HCT116 (cell line): ENCODE measurements at regions not wholly inside any gene's neighbourhood (a gene's known extent, or its start where the extent isn't known, plus 50 kb on each side); places are given as distances from the start of the nearest gene placed in this dataset.

ENCODE experiments used
- ATAC-seq: fragments of 200-7000 bp; cut with Tn5 transposase; 2 replicates; pipeline ENCODE4 v1.9.1; 2020; ENCODE audit warnings: mild to moderate bottlenecking, moderate library complexity
- BruUV-seq: library from RNA; stranded (reverse); fragments of 400-500 nt; replicated peaks from 2 replicates; lab custom pipeline; 2021; lab: Mats Ljungman, UMichigan
- CTCF ChIA-PET: fragments of 300-600 bp; sonication (Branson Sonifier 250); formaldehyde crosslinking; loops from one replicate; lab custom pipeline; 2021; ENCODE audit warnings: antibody characterized with exemption; lab: Charles Lee
- POLR2A ChIA-PET: fragments of 300-600, 350-600 bp; sonication (Branson Sonifier 250); formaldehyde crosslinking; loops from one replicate; lab custom pipeline; 2021; ENCODE audit warnings: antibody characterized with exemption; lab: Charles Lee
- RAD21 ChIA-PET, 2 experiments: fragments of 300-600 bp; sonication (Branson Sonifier 250); formaldehyde crosslinking; loops; one replicate each; lab custom pipeline; 2023; ENCODE audit warnings: low total read pairs in 2 of 2; ENCODE audit not compliant: uncharacterized antibody in 2 of 2, unreplicated experiment in 2 of 2, low non-redundant PET in 1 of 2; lab: Charles Lee
- DNase-seq: peaks from one replicate; pipeline ENCODE4 v3.0.0-alpha.2; 2010; ENCODE audit warnings: low read depth, low spot score
- H2AFZ ChIP-seq: fragments of 200-600 bp; shearing (Covaris generic), sonication (generic); 2 replicates; pipeline ENCODE4 v1.6.1; 2017; ENCODE audit warnings: low read depth, mixed run types, mixed read lengths, antibody characterized with exemption, low read length; ENCODE audit not compliant: poor library complexity, severe bottlenecking
- H3K27ac ChIP-seq: 2 replicates; pipeline ENCODE4 v1.5.1; 2012; ENCODE audit warnings: low read depth, low read length
- H3K27me3 ChIP-seq: fragments of 200-600 bp; sonication (generic); 2 replicates; pipeline ENCODE4 v1.6.1; 2016; ENCODE audit warnings: mixed run types, low read length, mixed read lengths; ENCODE audit not compliant: insufficient read depth
- H3K36me3 ChIP-seq, 2 experiments: fragments of 200-500 bp in 1 of 2; fragments of 200-600 bp in 1 of 2; sonication (Bioruptor generic) in 1 of 2; sonication (generic) in 1 of 2; 2 replicates each; pipeline versions ENCODE4 v1.5.1 to v1.6.1; 2014 to 2016; ENCODE audit warnings: low read length in 2 of 2, inconsistent platforms in 1 of 2, mixed read lengths in 1 of 2, mixed run types in 1 of 2; ENCODE audit not compliant: insufficient read depth in 2 of 2, control insufficient read depth in 1 of 2
- H3K4me1 ChIP-seq, 2 experiments: fragments of 200-600 bp in 1 of 2; sonication (generic) in 1 of 2; 2 replicates each; pipeline versions ENCODE4 v1.5.1 to v1.6.1; 2012 to 2017; ENCODE audit warnings: low read length in 2 of 2, inconsistent platforms in 1 of 2, mild to moderate bottlenecking in 1 of 2, mixed read lengths in 1 of 2, mixed run types in 1 of 2, moderate library complexity in 1 of 2; ENCODE audit not compliant: insufficient read depth in 2 of 2, control insufficient read depth in 1 of 2
- H3K4me2 ChIP-seq: fragments of 200-600 bp; sonication (generic); 2 replicates; pipeline ENCODE4 v1.6.1; 2017; ENCODE audit warnings: mixed run types, low read length, mixed read lengths
- H3K4me3 ChIP-seq, 2 experiments: fragments of 200-600 bp in 1 of 2; sonication (generic) in 1 of 2; replicated peaks in 1 of 2; 2 replicates each; pipeline ENCODE4 v1.5.1; 2011 to 2016; ENCODE audit warnings: low read length in 2 of 2, control low read depth in 1 of 2, low read depth in 1 of 2, mild to moderate bottlenecking in 1 of 2, mixed read lengths in 1 of 2, mixed run types in 1 of 2
- H3K79me2 ChIP-seq: fragments of 200-600 bp; sonication (generic); 2 replicates; pipeline ENCODE4 v1.6.1; 2017; ENCODE audit warnings: mild to moderate bottlenecking, mixed run types, low read length, moderate library complexity, mixed read lengths; ENCODE audit not compliant: insufficient read depth
- H3K9ac ChIP-seq: fragments of 200-600 bp; sonication (generic); 2 replicates; pipeline ENCODE4 v1.6.1; 2016; ENCODE audit warnings: low read length, mixed read lengths
- H3K9me2 ChIP-seq: fragments of 200-600 bp; sonication (generic), shearing (Covaris generic); 2 replicates; pipeline ENCODE4 v1.6.1; 2017; ENCODE audit warnings: mixed run types, mild to moderate bottlenecking, moderate library complexity; ENCODE audit not compliant: insufficient read depth
- H3K9me3 ChIP-seq, 2 experiments: fragments of 200-500 bp in 1 of 2; fragments of 200-600 bp in 1 of 2; sonication (Bioruptor generic) in 1 of 2; sonication (generic) in 1 of 2; 2 replicates each; pipeline ENCODE4 v1.6.1; 2014 to 2017; ENCODE audit warnings: low read length in 2 of 2, mixed read lengths in 2 of 2, inconsistent platforms in 1 of 2, low read depth in 1 of 2, mild to moderate bottlenecking in 1 of 2, mixed run types in 1 of 2, moderate library complexity in 1 of 2; ENCODE audit not compliant: control insufficient read depth in 1 of 2, insufficient read depth in 1 of 2
- H4K20me1 ChIP-seq: fragments of 200-600 bp; sonication (generic), shearing (Covaris generic); 2 replicates; pipeline ENCODE4 v1.6.1; 2017; ENCODE audit warnings: mixed run types, mild to moderate bottlenecking, moderate library complexity; ENCODE audit not compliant: insufficient read depth
- CTCF ChIP-seq, 3 experiments: fragments of 200-600 bp in 1 of 3; sonication (generic) in 1 of 3; IDR thresholded peaks in 2 of 3; conservative IDR thresholded peaks in 1 of 3; 2 replicates each; pipeline ENCODE4 v1.5.1; 2012 to 2017; ENCODE audit warnings: low read depth in 2 of 3, low read length in 2 of 3, antibody characterized with exemption in 1 of 3, borderline replicate concordance in 1 of 3, control low read depth in 1 of 3, mild to moderate bottlenecking in 1 of 3, mixed read lengths in 1 of 3, mixed run types in 1 of 3, moderate library complexity in 1 of 3; ENCODE audit not compliant: insufficient read depth in 1 of 3
- EGR1 ChIP-seq: IDR thresholded peaks from 2 replicates; pipeline ENCODE4 v1.6.1; 2012; ENCODE audit warnings: low read depth
- ELF1 ChIP-seq: IDR thresholded peaks from 2 replicates; pipeline ENCODE4 v1.6.1; 2012; ENCODE audit warnings: low read depth, borderline replicate concordance
- EZH2 ChIP-seq: fragments of 200-600 bp; sonication (generic); IDR thresholded peaks from 2 replicates; pipeline ENCODE4 v1.6.1; 2017; ENCODE audit warnings: antibody characterized with exemption, mixed run types
- REST ChIP-seq: IDR thresholded peaks from 2 replicates; pipeline ENCODE4 v1.6.1; 2012; ENCODE audit warnings: low read depth
- SIN3A ChIP-seq: IDR thresholded peaks from 2 replicates; pipeline ENCODE4 v1.6.1; 2012; ENCODE audit warnings: low read depth
- SP1 ChIP-seq: IDR thresholded peaks from 2 replicates; pipeline ENCODE4 v1.6.1; 2012; ENCODE audit warnings: low read depth
- TCF7L2 ChIP-seq: IDR thresholded peaks from 2 replicates; pipeline ENCODE4 v1.7.0; 2011; ENCODE audit warnings: borderline replicate concordance, inconsistent platforms; ENCODE audit not compliant: insufficient read depth, insufficient read length; ENCODE audit errors: extremely low read depth
- YY1 ChIP-seq: IDR thresholded peaks from 2 replicates; pipeline ENCODE4 v1.6.1; 2011; ENCODE audit warnings: low read length, low read depth, moderate library complexity, mild to moderate bottlenecking; ENCODE audit not compliant: insufficient replicate concordance; ENCODE audit errors: extremely low read depth
- ZFX ChIP-seq: fragments of 450-650 bp; IDR thresholded peaks from 2 replicates; pipeline ENCODE4 v1.6.1; 2017
- ZNF274 ChIP-seq: fragments of 200-500 bp; sonication (Bioruptor generic); IDR thresholded peaks from 2 replicates; pipeline ENCODE4 v1.6.1; 2014; ENCODE audit warnings: mild to moderate bottlenecking, low read depth, low read length, inconsistent platforms
- intact Hi-C: fragments of 100-400 bp; cut with micrococcal nuclease; formaldehyde crosslinking; loops from 2 replicates; pipeline ENCODE4 v1.10.0; 2022

- no peak overlapping the region for H3K9ac ChIP-seq
- TF ChIP-seq TCF7L2 (no peak), SIN3A (no peak), SP1 (no peak), ZFX (no peak), EZH2 (no peak), CTCF (IDR thresholded peaks at IDR 0.05 in 2 of 3, conservative IDR thresholded peaks at IDR 0.05 in 1 of 3; ENCODE audit: borderline replicate concordance in 1 of 3, insufficient read depth in 1 of 3, low read depth in 2 of 3, low read length in 2 of 3) (no peak)
- POLR2A ChIA-PET: no interaction called here
- ATAC-seq (no peak), DNase-seq (no peak)
- CTCF ChIA-PET: no interaction called here
- no peaks in the 10 kb centered on the region for H3K9me2 ChIP-seq
- H4K20me1 ChIP-seq: no peaks in the 10 kb centered on the region
- H3K4me3 ChIP-seq: no peak overlapping the region
- no peak overlapping the region for H2AFZ ChIP-seq
- BruUV-seq: no TSS peak
- H3K9me3 ChIP-seq: peaks cover 0 to 5% of the 10 kb centered on the region in 2 experiments; a peak in 2 of 4 replicates
- H3K4me1 ChIP-seq: no peaks in the 10 kb centered on the region
- no peaks in the 10 kb centered on the region for H3K36me3 ChIP-seq
- H3K79me2 ChIP-seq: no peaks in the 10 kb centered on the region
- RAD21 ChIA-PET: no interaction called here
- no peak overlapping the region for H3K4me2 ChIP-seq
- intact Hi-C loops: no loop called here
- H3K27me3 ChIP-seq: no peaks in the 10 kb centered on the region
- H3K27ac ChIP-seq: no peak overlapping the region
These were observed 915.4 kb upstream of the AUTS2 start for GRCh38 chr7:68682910-68683309.

- POLR2A ChIA-PET: no interaction called here
- Histone ChIP-seq H4K20me1 (no peaks in the 10 kb centered on the region), H3K4me3 (no peak overlapping the region), H3K27ac (no peak overlapping the region), H3K9ac (no peak overlapping the region), H2AFZ (no peak overlapping the region), H3K4me1 (no peaks in the 10 kb centered on the region), H3K36me3 (no peaks in the 10 kb centered on the region), H3K79me2 (no peaks in the 10 kb centered on the region), H3K27me3 (no peaks in the 10 kb centered on the region), H3K9me2 (no peaks in the 10 kb centered on the region), H3K9me3 (peaks cover 0 to 14% of the 10 kb centered on the region in 2 experiments; a peak in 2 of 4 replicates), H3K4me2 (no peak overlapping the region)
- intact Hi-C loops: no loop called here
- no peak for ATAC-seq
- DNase-seq: no peak
- no TSS peak for BruUV-seq
- CTCF ChIA-PET: no interaction called here
- RAD21 ChIA-PET: no interaction called here
- no peak for TF ChIP-seq YY1
- TF ChIP-seq ZNF274: no peak
- TF ChIP-seq ELF1: no peak
- no peak for TF ChIP-seq ZFX
- no peak for TF ChIP-seq SIN3A
- no peak for TF ChIP-seq REST
- no peak for TF ChIP-seq EGR1
These were observed 913.9 kb upstream of the AUTS2 start for GRCh38 chr7:68684246-68684839.
